ENCODE measurements at regions not wholly inside any gene's neighbourhood (a gene's known extent, or its start where the extent isn't known, plus 50 kb on each side); places are given as distances from the start of the nearest gene placed in this dataset.

DNA sequence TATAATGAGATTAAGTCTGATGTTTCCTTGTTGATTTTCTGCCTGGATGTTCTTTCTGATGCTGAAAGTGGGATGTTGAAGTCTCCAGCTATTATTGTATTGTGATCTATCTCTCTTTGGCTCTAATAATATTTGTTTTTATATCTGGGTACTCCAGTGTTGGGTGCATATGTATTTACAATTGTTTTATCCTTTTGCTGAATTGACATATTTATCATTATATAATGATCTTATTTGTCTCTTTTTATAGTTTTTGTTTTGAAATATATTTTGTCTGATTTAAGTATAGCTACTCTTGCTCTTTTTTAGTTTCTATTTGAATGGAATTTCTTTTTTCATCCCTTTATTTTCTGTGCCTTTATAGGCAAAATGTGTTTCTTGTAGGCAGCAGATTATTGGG, 522.2 kb upstream of the NEGR1 start:
- no peak overlapping the region for H3K4me3 ChIP-seq (ENCODE audit: low read depth, low read length)
- TF ChIP-seq CTCF (IDR thresholded peaks at IDR 0.05; ENCODE audit: low read depth, low read length): no peak
- DNase-seq (ENCODE audit: low read depth, low spot score): no peak
- in situ Hi-C loops (cut with HindIII; ENCODE audit: low sequenced_read_pairs): no loop called here

GRCh38 chr1:72781038-72781437, 498.7 kb upstream of the NEGR1 start:
- DNase-seq (ENCODE audit: low read depth, low spot score): no peak
- no peak overlapping the region for H3K4me3 ChIP-seq (ENCODE audit: low read depth, low read length)
- in situ Hi-C loops (cut with HindIII; ENCODE audit: low sequenced_read_pairs): no loop called here
- TF ChIP-seq CTCF (IDR thresholded peaks at IDR 0.05; ENCODE audit: low read depth, low read length): no peak

GRCh38 chr1:72780212-72780611, 497.9 kb upstream of the NEGR1 start:
- in situ Hi-C loops (cut with HindIII; ENCODE audit: low sequenced_read_pairs): no loop called here
- DNase-seq (ENCODE audit: low read depth, low spot score): no peak
- TF ChIP-seq CTCF (IDR thresholded peaks at IDR 0.05; ENCODE audit: low read depth, low read length): no peak
- H3K4me3 ChIP-seq (ENCODE audit: low read depth, low read length): no peak overlapping the region

GRCh38 chr1:72777918-72778317, 495.6 kb upstream of the NEGR1 start:
- no peak for TF ChIP-seq CTCF (IDR thresholded peaks at IDR 0.05; ENCODE audit: low read depth, low read length)
- H3K4me3 ChIP-seq (ENCODE audit: low read depth, low read length): no peak overlapping the region
- DNase-seq (ENCODE audit: low read depth, low spot score): peak; percentile 41
- in situ Hi-C loops (cut with HindIII; ENCODE audit: low sequenced_read_pairs): no loop called here

GRCh38 chr1:72763481-72763880, 481.1 kb upstream of the NEGR1 start:
- DNase-seq (ENCODE audit: low read depth, low spot score): peak; percentile 27
- in situ Hi-C loops (cut with HindIII; ENCODE audit: low sequenced_read_pairs): no loop called here

DNA sequence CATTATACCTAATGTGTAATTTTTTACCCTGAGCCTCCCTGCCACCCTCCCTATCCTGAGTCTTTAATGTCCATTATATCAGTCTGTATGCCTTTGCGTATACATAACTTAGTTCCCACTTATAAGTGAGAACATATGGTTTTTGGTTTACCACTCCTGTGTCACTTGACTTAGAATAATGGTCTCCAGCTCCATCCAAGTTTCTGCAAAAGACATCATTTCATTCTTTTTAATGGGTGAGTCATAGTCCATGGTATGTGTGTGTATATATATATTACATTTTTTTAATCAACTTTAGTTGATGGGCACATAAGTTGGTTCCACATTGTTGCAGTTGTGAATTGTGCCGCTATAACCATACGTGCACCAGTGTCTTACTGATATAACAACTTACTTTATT, 477.1 kb upstream of the NEGR1 start:
- no peak for TF ChIP-seq CTCF (IDR thresholded peaks at IDR 0.05; ENCODE audit: low read depth, low read length)
- no peak for DNase-seq (ENCODE audit: low read depth, low spot score)
- in situ Hi-C loops (cut with HindIII; ENCODE audit: low sequenced_read_pairs): no loop called here
- H3K4me3 ChIP-seq (ENCODE audit: low read depth, low read length): no peak overlapping the region

More at GRCh38 chr1:72763481-72763880, 481.1 kb upstream of the NEGR1 start:
- no peak overlapping the region for H3K4me3 ChIP-seq (ENCODE audit: low read depth, low read length)
- TF ChIP-seq CTCF (IDR thresholded peaks at IDR 0.05; ENCODE audit: low read depth, low read length): no peak

DNA sequence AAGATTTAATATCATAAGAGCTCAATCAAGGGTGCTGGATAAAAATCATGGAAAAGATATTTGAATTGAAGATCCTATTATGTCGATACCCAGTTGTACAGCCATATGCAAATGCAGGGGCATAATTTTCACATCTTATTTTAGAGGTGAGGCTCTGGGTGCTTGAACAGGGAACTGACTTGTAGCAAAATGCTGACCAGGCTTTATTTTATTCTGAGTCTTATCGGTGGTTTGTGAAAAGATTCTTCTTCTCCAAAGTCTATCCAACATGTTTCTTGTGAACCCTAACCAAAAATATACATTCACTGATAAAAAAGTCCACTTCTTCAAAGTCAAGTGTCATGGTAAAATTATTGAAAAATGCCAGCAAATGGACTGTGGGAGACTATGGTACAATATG, 475.5 kb upstream of the NEGR1 start:
- in situ Hi-C loops (cut with HindIII; ENCODE audit: low sequenced_read_pairs): no loop called here
- TF ChIP-seq CTCF (IDR thresholded peaks at IDR 0.05; ENCODE audit: low read depth, low read length): no peak
- no peak for DNase-seq (ENCODE audit: low read depth, low spot score)
- no peak overlapping the region for H3K4me3 ChIP-seq (ENCODE audit: low read depth, low read length)
